AG04450 (cell line): ENCODE measurements at regions not wholly inside any gene's neighbourhood (a gene's known extent, or its start where the extent isn't known, plus 50 kb on each side); places are given as distances from the start of the nearest gene placed in this dataset.

ENCODE experiments used
- CTCF ChIA-PET: fragments of 300-600, 350-600 bp; formaldehyde crosslinking; extraction: SDS; loops from one replicate; lab custom pipeline; 2022; ENCODE audit warnings: antibody characterized with exemption, inconsistent platforms; lab: Charles Lee
- POLR2A ChIA-PET: fragments of 350-600 bp; formaldehyde crosslinking; extraction: SDS; loops from one replicate; lab custom pipeline; 2021; ENCODE audit warnings: antibody characterized with exemption, inconsistent platforms; lab: Yijun Ruan, JAX
- DNase-seq: peaks from one replicate; pipeline ENCODE4 v3.0.0-alpha.2; 2011; ENCODE audit warnings: low read depth, low spot score
- H3K27ac ChIP-seq: one replicate; pipeline ENCODE4 v1.5.1; 2012; ENCODE audit warnings: low read depth, low read length, control low read depth
- H3K27me3 ChIP-seq: one replicate; pipeline ENCODE4 v1.6.0; 2012; ENCODE audit warnings: low read length; ENCODE audit not compliant: control insufficient read depth, insufficient read depth
- H3K4me3 ChIP-seq: 2 replicates; pipeline ENCODE4 v1.5.1; 2011; ENCODE audit warnings: mild to moderate bottlenecking, low read depth, low read length, control low read depth
- H3K9me3 ChIP-seq: 2 replicates; pipeline ENCODE4 v1.5.1; 2012; ENCODE audit warnings: low read length; ENCODE audit not compliant: control insufficient read depth, insufficient read depth
- CTCF ChIP-seq: IDR thresholded peaks from 2 replicates; pipeline ENCODE4 v1.5.1; 2011; ENCODE audit warnings: low read depth, low read length, control low read depth, inconsistent platforms

GRCh38 chr1:58067082-58067481 lies 479.4 kb downstream of the OMA1 start:
- Histone ChIP-seq H3K27ac (no peak overlapping the region), H3K27me3 (no peaks in the 10 kb centered on the region), H3K9me3 (no peaks in the 10 kb centered on the region), H3K4me3 (no peak overlapping the region)
- no peak for DNase-seq
- CTCF ChIA-PET, result no interaction called here
- POLR2A ChIA-PET, result no interaction called here
- no peak for TF ChIP-seq CTCF

- Histone ChIP-seq H3K9me3 (no peaks in the 10 kb centered on the region), H3K27me3 (no peaks in the 10 kb centered on the region), H3K4me3 (no peak overlapping the region), H3K27ac (no peak overlapping the region)
- ChIA-PET CTCF (no interaction called here), POLR2A (no interaction called here)
- no peak for TF ChIP-seq CTCF
- DNase-seq, result no peak
These were observed 481.0 kb downstream of the OMA1 start for GRCh38 chr1:58065520-58065919.

- no peaks in the 10 kb centered on the region for H3K9me3 ChIP-seq
- no peaks in the 10 kb centered on the region for H3K27me3 ChIP-seq
- CTCF ChIA-PET, result no interaction called here
- POLR2A ChIA-PET, result no interaction called here
- no peak for TF ChIP-seq CTCF
- H3K4me3 ChIP-seq, result no peak overlapping the region
- DNase-seq, result no peak
- H3K27ac ChIP-seq, result no peak overlapping the region
These were observed 482.4 kb downstream of the OMA1 start for GRCh38 chr1:58064166-58064565.

- ChIA-PET CTCF (no interaction called here), POLR2A (no interaction called here)
- no peak overlapping the region for H3K27ac ChIP-seq
- no peaks in the 10 kb centered on the region for H3K9me3 ChIP-seq
- no peak overlapping the region for H3K4me3 ChIP-seq
- TF ChIP-seq CTCF, result no peak
- DNase-seq, result no peak
- H3K27me3 ChIP-seq, result no peaks in the 10 kb centered on the region
These were observed 483.4 kb downstream of the OMA1 start for GRCh38 chr1:58063095-58063494.

- ChIA-PET CTCF (no interaction called here), POLR2A (no interaction called here)
- no peaks in the 10 kb centered on the region for H3K9me3 ChIP-seq
- H3K27ac ChIP-seq, result no peak overlapping the region
- no peak overlapping the region for H3K4me3 ChIP-seq
- no peak for TF ChIP-seq CTCF
- DNase-seq, result no peak
- no peaks in the 10 kb centered on the region for H3K27me3 ChIP-seq
These were observed 483.9 kb downstream of the OMA1 start for GRCh38 chr1:58062635-58063034.
